Esophagus muscularis mucosa (tissue), 3 donors: ENCODE measurements at regions not wholly inside any gene's neighbourhood (a gene's known extent, or its start where the extent isn't known, plus 50 kb on each side); places are given as distances from the start of the nearest gene placed in this dataset.

Experiments used
- CTCF ChIP-seq, 3 experiments: fragments of 200-600 bp in 2 of 3; fragments of 450-650 bp in 1 of 3; sonication (generic) in 2 of 3; IDR thresholded peaks; one replicate each; pipeline ENCODE4 v1.5.1; 2017 to 2019; ENCODE audit warnings: antibody characterized with exemption in 3 of 3, mild to moderate bottlenecking in 2 of 3, moderate library complexity in 1 of 3
- POLR2A ChIP-seq: fragments of 450-650 bp; IDR thresholded peaks from one replicate; pipeline ENCODE4 v1.6.1; 2017; ENCODE audit warnings: antibody characterized with exemption, moderate library complexity, mild to moderate bottlenecking, low read depth
- POLR2AphosphoS5 ChIP-seq, 2 donors: sonication (generic); formaldehyde crosslinking; IDR thresholded peaks; one replicate each; pipeline ENCODE4 v1.6.1; 2017; ENCODE audit warnings: antibody characterized with exemption in 2 of 2

GRCh38 chr2:12156349-12156748, 409.9 kb downstream of the LPIN1 start:
- TF ChIP-seq CTCF (IDR thresholded peaks at IDR 0.05): no peak
- TF ChIP-seq POLR2A: no peak
- no peak for TF ChIP-seq POLR2AphosphoS5 (IDR thresholded peaks at IDR 0.05)
